CD4-positive, alpha-beta T cell treated with Interleukin-15 for 4 hours (primary cell): ENCODE measurements at regions not wholly inside any gene's neighbourhood (a gene's known extent, or its start where the extent isn't known, plus 50 kb on each side); places are given as distances from the start of the nearest gene placed in this dataset.
A peak's percentile ranks its signal among the peaks of the same experiment; 100 is the strongest.

Experiments used
- DNase-seq: peaks from one replicate; pipeline ENCODE4 v3.0.0-alpha.2; 2020; ENCODE audit warnings: low spot score

DNA sequence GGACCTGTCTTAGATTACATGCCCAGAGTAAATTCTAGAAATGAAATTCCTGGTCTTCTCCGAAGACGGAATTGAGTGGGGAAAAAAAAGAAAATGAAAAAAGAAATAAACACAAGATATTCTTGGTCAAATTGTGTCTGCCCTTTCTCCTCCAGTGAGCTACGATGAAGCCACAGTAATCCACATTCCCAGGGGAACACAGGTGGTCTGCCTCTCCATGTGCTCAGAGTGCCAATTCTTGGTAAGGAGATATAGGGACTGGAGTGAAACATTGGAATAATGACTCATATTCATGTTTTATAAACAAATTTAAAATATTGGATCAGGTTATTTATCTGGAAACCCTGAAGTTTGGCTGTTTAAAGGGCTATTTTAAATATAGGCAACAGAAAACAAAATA is 54.2 kb upstream of the MGST2 start:
- no peak for DNase-seq

DNA sequence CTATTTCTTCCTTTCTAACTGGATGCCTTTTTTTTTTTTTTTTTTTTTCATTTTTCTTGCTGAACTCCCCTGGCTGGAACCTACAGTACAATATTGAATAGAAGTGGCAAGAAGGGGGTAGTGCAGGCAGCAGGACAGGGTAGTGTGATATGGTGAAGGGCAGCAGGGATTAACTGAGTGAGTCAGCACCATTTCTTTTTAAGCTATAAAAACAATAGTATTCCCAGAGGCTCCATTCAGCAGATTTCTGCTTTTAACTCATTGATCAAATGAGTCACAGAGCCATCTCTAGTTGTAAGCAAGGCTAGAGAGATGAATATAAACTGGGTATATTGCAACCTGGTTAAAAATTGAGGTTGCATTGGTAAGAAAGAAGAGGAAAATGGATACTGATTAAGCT is 53.6 kb upstream of the SETD7 start:
- DNase-seq: no peak

DNA sequence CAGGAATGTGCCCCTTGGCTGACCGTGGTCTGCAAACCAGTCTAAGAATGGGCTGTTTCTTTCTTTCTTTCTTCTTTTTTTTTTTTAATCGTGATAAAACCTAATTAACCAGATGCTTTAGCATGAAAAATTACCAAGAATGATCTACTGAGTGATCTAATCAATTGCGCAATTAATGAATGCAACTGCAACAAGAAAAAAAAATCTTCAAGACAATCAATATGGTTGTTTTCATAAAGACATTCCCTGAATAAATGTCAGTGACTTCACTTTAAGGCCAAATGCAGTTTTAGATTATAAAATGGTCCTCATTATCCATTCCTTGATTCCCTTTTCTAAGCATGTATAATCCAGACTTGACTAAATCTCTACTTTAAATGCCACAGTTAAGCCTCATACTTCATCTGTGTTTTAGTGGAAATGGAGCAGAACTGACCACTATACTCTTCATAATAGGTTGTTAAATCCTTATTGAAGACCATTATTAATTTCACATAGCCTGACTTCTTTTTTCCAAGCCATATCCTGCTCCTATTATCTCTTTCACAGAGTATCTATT is 51.6 kb upstream of the SETD7 start:
- DNase-seq: no peak

DNA sequence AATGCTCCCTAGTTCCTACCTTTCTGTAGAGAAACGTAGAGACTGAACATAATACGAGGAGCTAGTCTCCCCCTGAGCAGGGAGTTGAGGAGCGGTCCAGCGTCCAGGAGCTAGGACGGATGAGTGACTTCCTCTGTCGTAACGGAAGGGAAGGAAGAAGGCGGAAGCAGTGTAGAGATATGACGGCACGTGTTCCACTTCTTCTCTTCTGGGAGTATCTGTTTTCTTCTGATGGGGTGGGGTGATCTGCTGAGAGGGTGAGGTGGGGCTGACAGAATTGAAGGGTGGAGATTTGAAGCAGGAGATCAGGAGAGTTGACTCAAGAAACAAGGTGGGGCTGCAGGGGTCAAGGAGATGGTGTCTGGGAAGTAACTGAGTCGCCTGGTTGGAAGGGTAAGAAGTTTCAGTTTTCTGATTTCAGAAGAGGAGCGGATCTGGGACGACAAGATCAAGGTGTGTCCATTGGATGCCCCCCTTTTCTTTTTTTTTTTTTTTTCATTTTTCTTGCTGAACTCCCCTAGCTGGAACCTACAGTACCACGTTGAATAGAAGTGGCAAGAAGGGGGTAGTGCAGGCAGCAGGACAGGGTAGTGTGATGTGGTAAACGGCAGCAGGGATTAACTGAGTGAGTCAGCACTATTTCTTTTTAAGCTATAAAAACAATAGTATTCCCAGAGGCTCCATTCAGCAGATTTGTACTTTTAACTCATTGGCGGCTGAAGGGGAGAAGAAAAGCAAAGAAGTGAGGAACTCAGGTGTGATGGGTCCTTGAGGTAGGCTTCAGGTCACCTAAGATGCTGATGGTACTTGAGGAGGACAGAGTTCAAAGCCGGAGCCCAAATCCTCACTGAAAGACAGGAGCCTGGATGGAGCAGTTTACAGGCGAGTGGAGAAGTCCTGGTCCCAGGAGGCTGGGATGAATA is 50.8 kb upstream of the SETD7 start:
- peak; percentile 1 for DNase-seq

DNA sequence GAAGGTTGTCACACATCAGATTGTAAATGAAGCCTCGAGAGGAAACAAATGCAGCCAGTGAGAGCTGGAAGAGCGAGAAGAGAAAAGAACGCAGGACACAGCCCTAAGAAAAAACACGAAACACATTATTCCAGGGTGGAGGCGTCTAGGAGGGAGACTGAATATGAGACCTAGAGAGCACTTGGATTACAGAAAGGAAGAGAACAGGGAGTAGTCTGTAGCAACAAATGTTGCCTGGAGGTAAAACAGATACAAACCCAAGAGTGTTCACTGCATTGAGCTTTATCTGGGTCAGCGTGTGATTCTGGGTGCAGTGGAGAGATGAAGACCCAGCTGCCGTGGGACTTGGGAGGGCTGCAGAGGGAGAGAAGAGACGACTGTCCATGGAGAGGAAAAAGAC is 50.1 kb upstream of the SETD7 start:
- no peak for DNase-seq
